ENCODE measurements at regions not wholly inside any gene's neighbourhood (a gene's known extent, or its start where the extent isn't known, plus 50 kb on each side); places are given as distances from the start of the nearest gene placed in this dataset.
A peak's percentile ranks its signal among the peaks of the same experiment; 100 is the strongest.
"Not testable (repeated sequence)": the region's sequence is repeated elsewhere in the genome, so short reads cannot be mapped to it uniquely, and the experiment has no call there.

- no peak for DNase-seq
Measured at GRCh38 chr3:106029954-106030626, 161.3 kb upstream of the CBLB start.

GRCh38 chr3:106030627-106030963 lies 161.8 kb upstream of the CBLB start:
- no peak for DNase-seq

GRCh38 chr3:106032479-106032878 lies 163.7 kb upstream of the CBLB start:
- DNase-seq = no peak

- no peak for DNase-seq
Measured at GRCh38 chr3:106033654-106034053, 164.8 kb upstream of the CBLB start.

- DNase-seq = no peak
Measured at GRCh38 chr3:106034313-106034712, 165.5 kb upstream of the CBLB start.

- DNase-seq = no peak
Measured at GRCh38 chr3:106035619-106036018, 166.8 kb upstream of the CBLB start.

GRCh38 chr3:106036696-106037095 lies 167.9 kb upstream of the CBLB start:
- DNase-seq = no peak

- DNase-seq = no peak
Measured at GRCh38 chr3:106047221-106047620, 178.4 kb upstream of the CBLB start.

- DNase-seq = no peak
Measured at GRCh38 chr3:106048946-106049481, 180.2 kb upstream of the CBLB start.

GRCh38 chr3:106049821-106050220 lies 181.0 kb upstream of the CBLB start:
- no peak for DNase-seq

- DNase-seq = no peak
Measured at GRCh38 chr3:106056931-106057330, 188.1 kb upstream of the CBLB start.

- DNase-seq = no peak
Measured at GRCh38 chr3:106058475-106058874, 189.7 kb upstream of the CBLB start.

- no peak for DNase-seq
Measured at GRCh38 chr3:106059953-106060517, 191.2 kb upstream of the CBLB start.

- DNase-seq = no peak
Measured at GRCh38 chr3:106063909-106064308, 195.1 kb upstream of the CBLB start.

GRCh38 chr3:106065831-106066230 lies 197.0 kb upstream of the CBLB start:
- no peak for DNase-seq

- DNase-seq = no peak
Measured at GRCh38 chr3:106067711-106068110, 198.9 kb upstream of the CBLB start.

- DNase-seq = no peak
Measured at GRCh38 chr3:106068381-106068780, 199.6 kb upstream of the CBLB start.

- DNase-seq = peak; percentile 10
Measured at GRCh38 chr3:106068795-106069194, 200.0 kb upstream of the CBLB start.

GRCh38 chr3:106070187-106070586 lies 201.4 kb upstream of the CBLB start:
- no peak for DNase-seq

GRCh38 chr3:106071306-106071705 lies 202.5 kb upstream of the CBLB start:
- DNase-seq = no peak

- not testable (repeated sequence) for DNase-seq
Measured at GRCh38 chr3:106072596-106072995, 203.8 kb upstream of the CBLB start.

- DNase-seq = not testable (repeated sequence)
Measured at GRCh38 chr3:106073806-106074205, 205.0 kb upstream of the CBLB start.

- DNase-seq = not testable (repeated sequence)
Measured at GRCh38 chr3:106075731-106076130, 206.9 kb upstream of the CBLB start.

GRCh38 chr3:106078635-106079034 lies 209.8 kb upstream of the CBLB start:
- DNase-seq = no peak

- DNase-seq = no peak
Measured at GRCh38 chr3:106082616-106083015, 213.8 kb upstream of the CBLB start.
